Liver (tissue), 9 donors: ENCODE measurements at regions not wholly inside any gene's neighbourhood (a gene's known extent, or its start where the extent isn't known, plus 50 kb on each side); places are given as distances from the start of the nearest gene placed in this dataset. TPM values are rescaled to one million over a fixed set of nuclear protein-coding genes. Genes with fewer than 3 reads are reported as not detected.

ENCODE experiments used
- DNase-seq: peaks from one replicate; pipeline ENCODE4 v3.0.0-alpha.2; 2017; ENCODE audit warnings: low spot score
- H3K27ac ChIP-seq, 2 donors: one replicate each; pipeline ENCODE4 v1.7.0; 2013; ENCODE audit warnings: inconsistent platforms in 2 of 2, low read length in 2 of 2, control low read depth in 1 of 2, low read depth in 1 of 2, mild to moderate bottlenecking in 1 of 2
- H3K27me3 ChIP-seq, 4 donors: one replicate each; pipeline versions ENCODE4 v1.6.1 to v1.7.0; 2013; ENCODE audit warnings: low read length in 3 of 4, inconsistent platforms in 1 of 4, mild to moderate bottlenecking in 1 of 4, moderate library complexity in 1 of 4; ENCODE audit not compliant: control insufficient read depth in 4 of 4, insufficient read depth in 4 of 4
- H3K36me3 ChIP-seq, 4 donors: one replicate each; pipeline versions ENCODE4 v1.6.1 to v1.7.0; 2013; ENCODE audit warnings: low read length in 3 of 4, mild to moderate bottlenecking in 3 of 4, low read depth in 1 of 4, moderate library complexity in 1 of 4; ENCODE audit not compliant: control insufficient read depth in 4 of 4, insufficient read depth in 3 of 4
- H3K4me1 ChIP-seq, 4 donors: one replicate each; pipeline versions ENCODE4 v1.6.1 to v1.7.0; 2013; ENCODE audit warnings: low read length in 3 of 4, mild to moderate bottlenecking in 3 of 4, moderate library complexity in 1 of 4; ENCODE audit not compliant: control insufficient read depth in 4 of 4, insufficient read depth in 4 of 4
- H3K4me3 ChIP-seq, 3 donors: one replicate each; pipeline versions ENCODE4 v1.6.1 to v1.7.0; 2013; ENCODE audit warnings: low read length in 3 of 3, control low read depth in 1 of 3, low read depth in 1 of 3, mild to moderate bottlenecking in 1 of 3
- H3K9ac ChIP-seq, 2 donors: one replicate each; pipeline ENCODE4 v1.7.0; 2013; ENCODE audit warnings: low read length in 2 of 2, mild to moderate bottlenecking in 2 of 2, moderate library complexity in 2 of 2, control low read depth in 1 of 2, low read depth in 1 of 2
- H3K9me3 ChIP-seq, 4 donors: one replicate each; pipeline versions ENCODE4 v1.6.1 to v1.7.0; 2013; ENCODE audit warnings: low read length in 3 of 4; ENCODE audit not compliant: control insufficient read depth in 4 of 4
- EGR1 ChIP-seq, 2 donors: IDR thresholded peaks; 2 replicates each; pipeline ENCODE4 v1.6.1; 2016 to 2018; ENCODE audit warnings: antibody characterized with exemption in 2 of 2, low read depth in 2 of 2
- FOXA1 ChIP-seq: IDR thresholded peaks from 2 replicates; pipeline ENCODE4 v1.6.1; 2016; ENCODE audit warnings: antibody characterized with exemption
- FOXA2 ChIP-seq: IDR thresholded peaks from 2 replicates; pipeline ENCODE4 v1.6.1; 2016; ENCODE audit warnings: antibody characterized with exemption
- HNF4A ChIP-seq, 2 donors: conservative IDR thresholded peaks; 2 replicates each; pipeline ENCODE4 v1.6.1; 2016; ENCODE audit warnings: antibody characterized with exemption in 2 of 2, mild to moderate bottlenecking in 2 of 2
- HNF4G ChIP-seq: IDR thresholded peaks from 2 replicates; pipeline ENCODE4 v1.6.1; 2016; ENCODE audit warnings: antibody characterized with exemption
- JUND ChIP-seq, 2 donors: IDR thresholded peaks; 2 replicates each; pipeline ENCODE4 v1.6.1; 2016; ENCODE audit warnings: antibody characterized with exemption in 2 of 2
- NR2F2 ChIP-seq: IDR thresholded peaks from 2 replicates; pipeline ENCODE4 v1.6.1; 2016; ENCODE audit warnings: antibody characterized with exemption
- RAD21 ChIP-seq, 2 donors: IDR thresholded peaks; 2 replicates each; pipeline ENCODE4 v1.6.1; 2016; ENCODE audit warnings: antibody characterized with exemption in 2 of 2, mild to moderate bottlenecking in 2 of 2
- RXRA ChIP-seq, 2 donors: IDR thresholded peaks; 2 replicates each; pipeline ENCODE4 v1.6.1; 2017 to 2018; ENCODE audit warnings: antibody characterized with exemption in 2 of 2, mild to moderate bottlenecking in 1 of 2
- SP1 ChIP-seq: IDR thresholded peaks from 2 replicates; pipeline ENCODE4 v1.6.1; 2018; ENCODE audit warnings: antibody characterized with exemption, mild to moderate bottlenecking
- WGBS: extraction: QIAGEN DNeasy Blood & Tissue Kit; methylation state at CpG from one replicate; pipeline ENCODE4 v1.1.7; 2013; 5-methylcytosine and 5-hydroxymethylcytosine counted together
- small RNA-seq: library from RNA; depleted of rRNA; stranded (forward); fragments of <200 nt; gene quantifications from one replicate; pipeline ENCODE3, GENCODE V24; 2014
- TF ChIP-seq, protein P1 (sequence below): IDR thresholded peaks from 2 replicates; pipeline ENCODE4 v1.6.1; 2016; ENCODE audit warnings: antibody characterized with exemption
- TF ChIP-seq, protein P2 (sequence below): IDR thresholded peaks from 2 replicates; pipeline ENCODE4 v1.6.1; 2016; ENCODE audit warnings: antibody characterized with exemption, mild to moderate bottlenecking
- TF ChIP-seq, protein P3 (sequence below): fragments of 150-350 bp; IDR thresholded peaks from 2 replicates; pipeline ENCODE4 v1.5.1; 2017; ENCODE audit warnings: improper control_type of control experiment, low read depth, low read length; ENCODE audit not compliant: missing input control
- TF ChIP-seq, protein P4 (sequence below): IDR thresholded peaks from 2 replicates; pipeline ENCODE4 v1.6.1; 2016; ENCODE audit warnings: antibody characterized with exemption
- donor health status: healthy.
- donor health status: healthy.
- donor health status: healthy.
- donor health status: healthy.
- donor health status: healthy.

DNA sequence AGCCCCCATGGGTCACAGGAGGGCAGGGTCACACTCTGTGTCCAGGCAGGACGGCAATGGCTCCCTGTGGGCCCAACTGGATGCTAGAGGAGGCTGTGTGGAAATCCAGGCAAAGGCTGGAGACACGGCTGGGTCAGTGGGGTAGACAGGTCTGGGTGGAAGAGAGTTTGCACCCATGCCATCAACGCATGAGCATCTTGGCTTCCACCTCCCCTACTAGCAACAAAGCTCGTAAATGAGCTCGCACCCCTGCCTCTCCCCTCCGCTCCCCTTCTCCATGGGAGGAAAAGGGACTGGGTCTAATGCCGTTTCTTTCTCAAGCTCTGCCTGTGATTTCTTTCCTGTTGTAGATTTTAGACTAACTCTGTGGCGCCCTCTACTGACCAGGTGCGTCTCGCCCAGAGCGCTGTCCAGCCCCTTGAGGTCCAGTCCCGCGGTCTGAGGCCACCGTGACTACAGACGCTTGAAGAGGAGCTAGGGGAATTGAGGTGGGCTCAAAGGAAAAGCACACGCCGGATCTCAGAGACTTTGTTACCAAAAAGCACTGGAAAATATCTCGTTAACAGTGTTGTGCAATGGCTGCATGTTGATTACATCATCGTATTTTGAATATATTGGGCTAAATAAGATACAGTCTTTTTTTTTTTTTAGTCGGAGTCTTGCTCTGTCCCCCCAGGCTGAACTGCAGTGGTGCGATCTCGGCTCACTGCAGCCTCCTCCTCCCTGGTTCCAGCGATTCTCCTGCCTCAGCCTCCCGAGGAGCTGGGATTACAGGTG, 50.7 kb upstream of the USP29 start:
- TF ChIP-seq JUND (IDR thresholded peaks at IDR 0.05) (no peak), FOXA1 (no peak), FOXA2 (no peak), NR2F2 (no peak), EGR1 (IDR thresholded peaks at IDR 0.05; ENCODE audit: low read depth in 2 of 2) (no peak), HNF4A (conservative IDR thresholded peaks at IDR 0.05) (no peak), HNF4G (no peak), RXRA (IDR thresholded peaks at IDR 0.05) (no peak), SP1 (no peak), RAD21 (IDR thresholded peaks at IDR 0.05) (peak; percentile 77 to 89)
- TF ChIP-seq, protein P1, sequence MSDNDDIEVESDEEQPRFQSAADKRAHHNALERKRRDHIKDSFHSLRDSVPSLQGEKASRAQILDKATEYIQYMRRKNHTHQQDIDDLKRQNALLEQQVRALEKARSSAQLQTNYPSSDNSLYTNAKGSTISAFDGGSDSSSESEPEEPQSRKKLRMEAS: no peak
- TF ChIP-seq, protein P2, sequence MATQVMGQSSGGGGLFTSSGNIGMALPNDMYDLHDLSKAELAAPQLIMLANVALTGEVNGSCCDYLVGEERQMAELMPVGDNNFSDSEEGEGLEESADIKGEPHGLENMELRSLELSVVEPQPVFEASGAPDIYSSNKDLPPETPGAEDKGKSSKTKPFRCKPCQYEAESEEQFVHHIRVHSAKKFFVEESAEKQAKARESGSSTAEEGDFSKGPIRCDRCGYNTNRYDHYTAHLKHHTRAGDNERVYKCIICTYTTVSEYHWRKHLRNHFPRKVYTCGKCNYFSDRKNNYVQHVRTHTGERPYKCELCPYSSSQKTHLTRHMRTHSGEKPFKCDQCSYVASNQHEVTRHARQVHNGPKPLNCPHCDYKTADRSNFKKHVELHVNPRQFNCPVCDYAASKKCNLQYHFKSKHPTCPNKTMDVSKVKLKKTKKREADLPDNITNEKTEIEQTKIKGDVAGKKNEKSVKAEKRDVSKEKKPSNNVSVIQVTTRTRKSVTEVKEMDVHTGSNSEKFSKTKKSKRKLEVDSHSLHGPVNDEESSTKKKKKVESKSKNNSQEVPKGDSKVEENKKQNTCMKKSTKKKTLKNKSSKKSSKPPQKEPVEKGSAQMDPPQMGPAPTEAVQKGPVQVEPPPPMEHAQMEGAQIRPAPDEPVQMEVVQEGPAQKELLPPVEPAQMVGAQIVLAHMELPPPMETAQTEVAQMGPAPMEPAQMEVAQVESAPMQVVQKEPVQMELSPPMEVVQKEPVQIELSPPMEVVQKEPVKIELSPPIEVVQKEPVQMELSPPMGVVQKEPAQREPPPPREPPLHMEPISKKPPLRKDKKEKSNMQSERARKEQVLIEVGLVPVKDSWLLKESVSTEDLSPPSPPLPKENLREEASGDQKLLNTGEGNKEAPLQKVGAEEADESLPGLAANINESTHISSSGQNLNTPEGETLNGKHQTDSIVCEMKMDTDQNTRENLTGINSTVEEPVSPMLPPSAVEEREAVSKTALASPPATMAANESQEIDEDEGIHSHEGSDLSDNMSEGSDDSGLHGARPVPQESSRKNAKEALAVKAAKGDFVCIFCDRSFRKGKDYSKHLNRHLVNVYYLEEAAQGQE: peak; percentile 88
- TF ChIP-seq, protein P3, sequence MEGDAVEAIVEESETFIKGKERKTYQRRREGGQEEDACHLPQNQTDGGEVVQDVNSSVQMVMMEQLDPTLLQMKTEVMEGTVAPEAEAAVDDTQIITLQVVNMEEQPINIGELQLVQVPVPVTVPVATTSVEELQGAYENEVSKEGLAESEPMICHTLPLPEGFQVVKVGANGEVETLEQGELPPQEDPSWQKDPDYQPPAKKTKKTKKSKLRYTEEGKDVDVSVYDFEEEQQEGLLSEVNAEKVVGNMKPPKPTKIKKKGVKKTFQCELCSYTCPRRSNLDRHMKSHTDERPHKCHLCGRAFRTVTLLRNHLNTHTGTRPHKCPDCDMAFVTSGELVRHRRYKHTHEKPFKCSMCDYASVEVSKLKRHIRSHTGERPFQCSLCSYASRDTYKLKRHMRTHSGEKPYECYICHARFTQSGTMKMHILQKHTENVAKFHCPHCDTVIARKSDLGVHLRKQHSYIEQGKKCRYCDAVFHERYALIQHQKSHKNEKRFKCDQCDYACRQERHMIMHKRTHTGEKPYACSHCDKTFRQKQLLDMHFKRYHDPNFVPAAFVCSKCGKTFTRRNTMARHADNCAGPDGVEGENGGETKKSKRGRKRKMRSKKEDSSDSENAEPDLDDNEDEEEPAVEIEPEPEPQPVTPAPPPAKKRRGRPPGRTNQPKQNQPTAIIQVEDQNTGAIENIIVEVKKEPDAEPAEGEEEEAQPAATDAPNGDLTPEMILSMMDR: peak; percentile 63
- TF ChIP-seq, protein P4, sequence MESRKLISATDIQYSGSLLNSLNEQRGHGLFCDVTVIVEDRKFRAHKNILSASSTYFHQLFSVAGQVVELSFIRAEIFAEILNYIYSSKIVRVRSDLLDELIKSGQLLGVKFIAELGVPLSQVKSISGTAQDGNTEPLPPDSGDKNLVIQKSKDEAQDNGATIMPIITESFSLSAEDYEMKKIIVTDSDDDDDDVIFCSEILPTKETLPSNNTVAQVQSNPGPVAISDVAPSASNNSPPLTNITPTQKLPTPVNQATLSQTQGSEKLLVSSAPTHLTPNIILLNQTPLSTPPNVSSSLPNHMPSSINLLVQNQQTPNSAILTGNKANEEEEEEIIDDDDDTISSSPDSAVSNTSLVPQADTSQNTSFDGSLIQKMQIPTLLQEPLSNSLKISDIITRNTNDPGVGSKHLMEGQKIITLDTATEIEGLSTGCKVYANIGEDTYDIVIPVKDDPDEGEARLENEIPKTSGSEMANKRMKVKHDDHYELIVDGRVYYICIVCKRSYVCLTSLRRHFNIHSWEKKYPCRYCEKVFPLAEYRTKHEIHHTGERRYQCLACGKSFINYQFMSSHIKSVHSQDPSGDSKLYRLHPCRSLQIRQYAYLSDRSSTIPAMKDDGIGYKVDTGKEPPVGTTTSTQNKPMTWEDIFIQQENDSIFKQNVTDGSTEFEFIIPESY: no peak
- H3K9ac ChIP-seq: no peak overlapping the region
- peak; percentile 78 for DNase-seq

More for the DNA sequence above, 50.7 kb upstream of the USP29 start:
- peaks cover 0 to 19% (median 8%) of the 10 kb centered on the region in 4 donors for H3K9me3 ChIP-seq
- WGBS: 32% methylated on average over 24 of the region's 24 CpGs
- no peak overlapping the region for H3K4me3 ChIP-seq
- no peak overlapping the region for H3K27ac ChIP-seq
- no peaks in the 10 kb centered on the region for H3K36me3 ChIP-seq
- H3K27me3 ChIP-seq: no peaks in the 10 kb centered on the region
- H3K4me1 ChIP-seq: no peaks in the 10 kb centered on the region

Small RNA genes lying in the stretch of these regions (small RNA-seq; reads per million reads assigned to genes)
- gene AC044792.1: not detected
